ENCODE measurements at regions not wholly inside any gene's neighbourhood (a gene's known extent, or its start where the extent isn't known, plus 50 kb on each side); places are given as distances from the start of the nearest gene placed in this dataset.
"Not testable (repeated sequence)": the region's sequence is repeated elsewhere in the genome, so short reads cannot be mapped to it uniquely, and the experiment has no call there.

GRCh38 chr20:11162026-11162775 is 488.4 kb upstream of the JAG1 start:
- no peak for DNase-seq (ENCODE audit: extremely low read depth, low read depth)

DNA sequence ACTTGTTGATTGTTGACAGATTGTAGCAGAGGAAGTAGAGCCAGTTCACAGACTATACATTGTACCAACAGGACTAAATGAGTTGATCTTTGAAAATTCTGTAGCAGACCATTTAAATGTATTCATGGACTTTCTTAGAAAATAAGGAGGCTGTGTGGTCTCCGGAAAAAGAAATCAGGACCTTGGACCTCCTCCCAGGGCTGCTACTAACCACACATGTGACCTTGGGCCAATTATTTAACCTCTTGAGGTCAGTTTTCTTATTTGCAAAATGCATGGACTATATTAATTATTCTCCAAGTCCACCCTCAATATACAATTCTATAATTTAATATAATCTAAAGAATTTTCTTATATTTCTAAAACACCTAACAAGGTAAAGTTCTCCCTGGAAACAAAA is 492.0 kb upstream of the JAG1 start:
- DNase-seq (ENCODE audit: extremely low read depth, low read depth) = no peak

DNA sequence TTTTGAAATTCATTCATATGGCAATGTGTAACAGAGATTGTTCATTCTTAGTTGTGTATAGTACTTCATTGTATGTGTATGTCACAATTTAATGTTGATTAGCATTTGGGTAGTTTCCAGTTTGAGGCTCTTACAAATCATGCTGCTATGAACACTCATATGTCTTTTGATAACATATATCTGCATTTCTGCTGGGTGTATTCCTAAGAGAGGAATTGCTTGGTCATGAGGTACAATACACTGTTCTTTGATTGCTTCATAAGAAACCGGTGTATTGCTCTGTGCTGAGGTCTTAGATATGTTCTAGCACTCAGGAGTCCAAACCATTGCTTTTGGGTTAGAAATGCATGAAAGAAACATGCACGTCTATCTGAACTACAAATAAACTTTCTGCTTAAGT is 492.9 kb upstream of the JAG1 start:
- DNase-seq (ENCODE audit: extremely low read depth, low read depth) = no peak

DNA sequence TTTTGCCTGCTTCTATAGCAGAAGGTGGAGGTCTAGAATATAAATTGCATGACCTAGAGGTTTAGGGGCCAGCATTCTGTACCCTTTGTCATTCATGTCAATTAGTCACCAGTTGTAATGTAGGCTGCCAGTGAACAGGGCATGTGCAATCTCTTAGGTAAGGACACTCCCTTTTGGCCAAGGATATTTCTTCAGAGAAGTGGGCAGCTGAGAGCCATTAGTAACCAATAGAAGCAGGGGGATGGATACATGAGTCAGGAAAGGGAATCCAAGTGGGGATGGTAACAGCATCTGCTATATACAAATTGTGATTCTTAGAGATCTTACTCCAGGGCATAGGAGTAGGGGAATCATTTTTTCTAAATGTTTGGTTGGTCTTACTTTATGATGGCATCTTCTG is 494.2 kb upstream of the JAG1 start:
- no peak for DNase-seq (ENCODE audit: extremely low read depth, low read depth)

DNA sequence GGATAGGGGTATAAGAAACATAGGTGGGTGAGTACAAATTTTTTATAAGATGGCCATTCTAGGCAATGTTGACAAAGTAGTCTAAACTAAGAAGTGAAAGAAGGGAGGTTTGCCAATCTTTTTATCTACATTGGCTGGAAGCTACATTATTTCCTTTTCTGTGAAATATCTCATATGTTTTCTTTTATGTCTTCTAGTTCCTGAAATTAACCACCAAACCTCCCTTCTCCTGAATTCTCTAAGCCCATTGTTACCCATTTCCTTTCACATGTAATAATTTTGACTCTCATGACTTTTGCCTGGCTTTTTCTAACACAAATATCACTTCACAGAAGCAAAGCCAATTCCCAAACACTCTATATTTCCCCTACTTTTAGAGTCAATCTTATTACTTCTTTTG is 496.2 kb upstream of the JAG1 start:
- DNase-seq (ENCODE audit: extremely low read depth, low read depth) = no peak

DNA sequence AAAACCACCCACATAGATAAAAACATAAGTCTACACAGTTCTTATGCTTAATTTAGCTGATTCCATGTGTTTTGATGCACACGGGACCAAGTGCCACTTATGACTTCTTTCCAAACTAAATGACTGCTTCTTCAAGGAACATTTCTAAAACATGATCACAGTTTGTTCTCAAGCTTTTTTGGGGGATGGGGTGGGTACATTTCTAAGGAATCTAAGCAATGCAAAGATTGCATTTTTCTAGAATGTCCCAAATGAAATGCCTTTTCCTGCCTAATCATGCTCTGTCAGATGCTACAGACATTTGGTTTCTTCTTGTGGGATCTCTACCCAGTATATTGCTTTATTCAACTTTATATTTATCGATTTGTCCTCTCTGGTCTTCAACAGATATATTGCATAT is 496.8 kb upstream of the JAG1 start:
- no peak for DNase-seq (ENCODE audit: extremely low read depth, low read depth)

DNA sequence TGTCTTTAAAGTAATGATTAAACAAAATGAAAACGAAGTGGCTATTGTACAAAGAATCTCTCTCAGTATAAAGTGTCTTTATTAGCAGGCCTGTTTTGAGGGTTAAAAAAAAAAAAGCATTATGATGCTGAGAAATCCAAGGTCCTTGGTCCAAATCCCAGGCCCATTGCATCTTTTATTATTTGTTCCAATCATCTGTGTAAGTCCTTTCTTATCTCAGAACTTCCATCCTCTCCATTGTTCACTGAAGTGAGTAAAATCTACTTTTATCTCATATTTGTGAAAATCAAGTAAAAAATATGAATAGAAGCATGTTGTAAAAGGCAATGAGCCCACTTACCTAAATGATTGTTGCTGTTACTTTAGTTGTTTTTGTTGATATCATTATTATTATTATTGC is 499.1 kb upstream of the JAG1 start:
- DNase-seq (ENCODE audit: extremely low read depth, low read depth) = no peak

DNA sequence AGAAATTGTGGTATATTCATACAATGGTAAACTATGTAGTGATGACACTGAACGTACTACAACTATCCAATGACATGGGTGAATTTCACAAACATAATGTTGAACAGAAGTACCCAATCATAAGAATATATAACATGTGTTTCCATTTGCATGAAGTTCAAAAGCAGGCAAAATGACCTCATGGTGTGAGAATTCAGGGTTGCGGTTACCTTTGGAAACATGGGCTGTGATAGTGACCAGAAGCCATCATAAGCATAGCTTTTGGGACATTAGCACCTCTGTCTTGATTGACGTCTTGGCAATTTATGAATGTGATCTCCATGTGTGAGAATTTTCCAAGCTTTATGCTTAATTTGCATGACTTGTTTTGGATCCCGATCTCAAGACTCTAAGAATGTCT is 500.1 kb upstream of the JAG1 start:
- no peak for DNase-seq (ENCODE audit: extremely low read depth, low read depth)

DNA sequence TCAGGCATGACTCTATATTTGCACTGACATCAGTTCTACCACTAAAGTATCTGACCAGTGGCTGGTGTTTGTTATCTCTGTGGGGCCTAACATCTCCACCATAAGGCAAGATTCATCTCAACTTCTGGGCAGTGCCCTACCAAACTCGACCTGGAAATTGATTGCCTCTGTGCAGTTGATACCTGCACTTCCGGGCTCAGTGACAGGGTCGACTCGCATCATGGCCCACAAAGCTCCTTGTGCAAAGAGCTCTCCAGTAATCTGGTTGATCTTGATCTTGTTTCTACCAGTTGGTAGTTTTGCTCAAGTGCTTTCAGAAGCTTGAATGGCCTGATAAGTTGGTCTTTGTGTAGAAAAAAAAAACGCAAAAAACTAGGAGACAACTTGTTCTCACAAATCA is 501.1 kb upstream of the JAG1 start:
- DNase-seq (ENCODE audit: extremely low read depth, low read depth) = no peak

DNA sequence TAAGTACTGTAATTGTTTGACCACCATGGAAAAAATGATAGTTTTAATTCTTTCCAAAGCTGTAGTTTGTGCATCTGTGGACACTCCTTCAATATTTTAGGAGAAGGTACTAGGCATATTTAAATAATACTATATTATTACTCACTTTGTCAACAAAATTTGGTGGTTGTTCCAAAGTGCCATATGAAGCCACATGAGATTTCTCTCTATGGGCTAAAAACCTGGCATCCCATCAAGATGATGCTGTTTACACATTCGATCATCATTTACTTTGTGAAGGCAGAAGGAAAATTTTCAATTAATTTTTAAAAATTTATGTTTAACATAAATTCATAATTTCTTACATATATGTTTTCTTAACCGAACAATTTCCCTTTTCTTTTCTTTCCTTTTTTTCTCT is 502.6 kb upstream of the JAG1 start:
- DNase-seq (ENCODE audit: extremely low read depth, low read depth) = no peak

- no peak for DNase-seq (ENCODE audit: extremely low read depth, low read depth)
These were observed 505.3 kb upstream of the JAG1 start for GRCh38 chr20:11178946-11179654.

DNA sequence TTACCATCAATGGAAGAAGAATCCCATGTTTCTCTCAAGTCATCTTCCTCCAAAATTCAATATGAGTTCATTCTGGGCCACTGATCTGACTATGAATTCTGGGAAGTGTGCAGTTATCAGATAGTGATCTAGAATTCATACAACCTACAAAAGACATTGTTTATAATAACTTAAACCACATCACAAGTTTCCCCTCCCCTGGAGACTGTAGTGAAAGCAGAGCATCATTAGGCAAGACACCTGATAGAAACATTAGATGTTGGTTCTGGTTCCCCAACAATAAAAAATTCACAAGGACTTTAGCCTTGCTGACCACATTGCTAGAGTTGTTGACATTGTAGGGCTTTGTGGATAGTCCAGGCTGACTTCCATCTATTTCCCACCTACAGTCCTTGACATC is 506.4 kb upstream of the JAG1 start:
- DNase-seq (ENCODE audit: extremely low read depth, low read depth) = no peak

DNA sequence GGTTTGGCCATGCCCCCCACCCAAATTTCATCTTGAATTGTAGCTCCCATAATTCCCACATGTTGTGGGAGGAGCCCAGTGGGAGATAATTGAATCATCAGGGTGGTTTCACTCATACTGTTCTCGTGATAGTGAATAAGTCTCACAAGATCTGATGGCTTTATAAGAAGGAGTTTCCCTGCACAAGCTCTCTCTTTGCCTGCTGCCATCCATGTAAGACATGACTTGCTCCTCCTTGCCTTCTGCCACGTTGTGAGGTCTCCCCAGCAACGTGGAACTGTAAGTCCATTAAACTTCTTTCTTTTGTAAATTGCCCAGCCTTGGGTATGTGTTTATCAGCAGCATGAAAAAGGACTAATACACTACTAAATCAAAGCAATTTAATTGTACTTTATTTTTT is 507.3 kb upstream of the JAG1 start:
- DNase-seq (ENCODE audit: extremely low read depth, low read depth) = not testable (repeated sequence)

GRCh38 chr20:11181966-11182365 is 508.2 kb upstream of the JAG1 start:
- DNase-seq (ENCODE audit: extremely low read depth, low read depth) = no peak

- no peak for DNase-seq (ENCODE audit: extremely low read depth, low read depth)
These were observed 508.9 kb upstream of the JAG1 start for GRCh38 chr20:11182720-11183119.

DNA sequence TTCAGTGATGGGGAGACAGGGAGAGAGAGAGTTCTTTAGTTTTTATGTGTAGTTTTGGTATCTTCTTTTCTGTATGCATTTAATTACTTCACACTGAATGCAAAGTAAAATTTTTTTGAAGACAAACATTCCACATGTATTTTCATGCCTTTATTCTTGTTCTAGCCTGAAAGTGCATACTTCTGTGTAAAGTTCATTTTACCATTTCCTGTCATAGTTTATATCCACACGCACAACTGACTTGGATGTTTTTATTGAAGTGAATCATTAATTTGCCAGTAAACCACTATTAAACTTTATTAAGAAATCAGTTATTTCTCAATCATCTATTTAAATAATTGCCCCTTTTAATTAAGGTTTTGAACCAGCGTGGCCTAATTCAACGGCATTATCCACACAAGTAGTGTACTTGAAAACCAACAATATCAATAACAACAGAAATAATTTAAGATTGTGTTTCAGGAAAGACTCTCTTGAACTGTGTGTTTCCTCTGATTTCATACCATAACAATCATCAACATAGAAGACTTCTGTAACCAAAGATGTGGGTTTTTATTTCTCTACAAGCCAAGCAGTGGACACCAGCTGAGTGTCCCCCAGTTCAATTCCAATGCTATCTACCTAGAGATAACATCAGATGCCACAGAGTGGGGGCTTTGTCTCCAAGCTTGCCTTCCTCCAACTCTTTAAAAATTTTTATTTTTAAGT is 512.7 kb upstream of the JAG1 start:
- DNase-seq (ENCODE audit: extremely low read depth, low read depth) = no peak

DNA sequence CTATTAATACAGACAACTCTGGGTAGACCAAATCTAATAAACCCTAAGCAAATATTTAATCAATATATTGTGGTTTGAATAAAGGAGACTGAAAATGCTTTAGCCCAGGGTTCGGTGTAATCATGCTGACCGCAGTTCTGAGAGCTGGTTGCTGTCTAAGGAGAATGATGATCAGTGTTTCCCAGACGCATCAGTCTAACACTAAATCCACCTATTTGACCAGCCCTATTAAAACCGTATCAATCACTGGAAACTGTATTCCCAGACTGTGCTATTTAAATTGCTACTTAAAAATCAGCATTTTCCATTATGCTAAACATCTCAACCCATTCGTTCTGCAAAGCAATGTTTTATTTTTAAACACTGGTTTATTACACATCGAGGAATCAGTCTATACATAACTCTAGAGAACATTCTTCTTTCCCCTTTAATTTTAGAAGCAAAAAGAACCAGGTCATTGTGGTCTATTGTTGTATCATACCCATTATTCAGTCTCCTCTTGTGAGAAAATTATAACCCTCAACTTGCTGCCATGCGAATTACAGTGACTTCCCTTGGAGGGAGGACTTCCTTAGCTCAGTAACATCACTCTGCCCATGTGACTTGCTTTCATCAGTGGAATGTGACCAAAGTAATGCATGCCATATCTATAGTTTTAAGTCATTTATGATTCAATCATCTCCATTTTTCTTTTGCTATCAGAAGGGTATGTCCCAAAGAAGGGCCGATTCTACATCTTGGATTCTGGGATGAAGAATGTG is 515.2 kb upstream of the JAG1 start:
- DNase-seq (ENCODE audit: extremely low read depth, low read depth) = no peak

- DNase-seq (ENCODE audit: extremely low read depth, low read depth) = no peak
These were observed 516.9 kb upstream of the JAG1 start for GRCh38 chr20:11190741-11191140.

GRCh38 chr20:11192106-11192505 is 518.3 kb upstream of the JAG1 start:
- no peak for DNase-seq (ENCODE audit: extremely low read depth, low read depth)

- DNase-seq (ENCODE audit: extremely low read depth, low read depth) = no peak
These were observed 519.4 kb upstream of the JAG1 start for GRCh38 chr20:11193241-11193640.

DNA sequence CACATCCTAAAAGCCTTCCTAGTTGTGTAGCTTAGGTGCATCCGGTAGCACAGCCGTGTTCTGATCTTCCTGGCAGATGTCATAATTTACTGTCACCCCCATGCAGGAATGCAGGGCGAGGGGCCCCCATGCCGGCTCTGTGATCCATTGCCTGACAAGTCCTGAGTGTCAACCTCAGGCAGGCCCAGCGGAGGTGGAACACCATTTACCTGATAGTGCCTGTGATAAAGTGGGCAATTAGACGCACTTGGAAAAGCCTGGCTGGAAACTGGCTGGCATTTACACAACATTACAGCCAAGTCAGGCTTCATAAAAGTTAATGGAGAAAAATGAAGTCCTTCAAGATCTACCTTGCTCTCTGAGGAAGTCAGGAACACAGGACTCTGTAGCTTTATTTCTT is 521.4 kb upstream of the JAG1 start:
- DNase-seq (ENCODE audit: extremely low read depth, low read depth) = no peak

All from NCI-H460 (cell line).